SK-N-SH treated with all-trans-retinoic acid at 6 μM for 48 hours (cell line): ENCODE measurements at regions not wholly inside any gene's neighbourhood (a gene's known extent, or its start where the extent isn't known, plus 50 kb on each side); places are given as distances from the start of the nearest gene placed in this dataset.
"Not testable (repeated sequence)": the region's sequence is repeated elsewhere in the genome, so short reads cannot be mapped to it uniquely, and the experiment has no call there.

Experiments
- ATAC-seq: fragments of 200-7000 bp; cut with Tn5 transposase; 3 replicates; pipeline ENCODE4 v1.9.1; 2020; ENCODE audit warnings: mild to moderate bottlenecking, moderate library complexity
- ARNTL ChIP-seq: fragments of 450-650 bp; formaldehyde crosslinking; IDR thresholded peaks from 2 replicates; pipeline ENCODE4 v1.5.0; 2020; ENCODE audit warnings: low read depth, mild to moderate bottlenecking, moderate library complexity, borderline replicate concordance
- BACH2 ChIP-seq: fragments of 250-450 bp; sonication (Bioruptor Pico); IDR thresholded peaks from 2 replicates; pipeline ENCODE4 v1.9.0; 2021; ENCODE audit warnings: mild to moderate bottlenecking, borderline replicate concordance
- CSDC2 ChIP-seq: fragments of 250-450 bp; sonication (Bioruptor Pico); IDR thresholded peaks from 2 replicates; pipeline ENCODE4 v1.5.0; 2020; ENCODE audit warnings: mild to moderate bottlenecking, moderate library complexity
- GLIS3 ChIP-seq: fragments of 250-450 bp; sonication (Bioruptor Pico); IDR thresholded peaks from 2 replicates; pipeline ENCODE4 v1.5.0; 2020; ENCODE audit warnings: mild to moderate bottlenecking, moderate library complexity
- ISL1 ChIP-seq: fragments of 250-450 bp; sonication (Bioruptor Pico); IDR thresholded peaks from 2 replicates; pipeline ENCODE4 v2.1.2; 2022; ENCODE audit warnings: mild to moderate bottlenecking, moderate library complexity
- OSR1 ChIP-seq: fragments of 250-450 bp; sonication (Bioruptor Pico); IDR thresholded peaks from 2 replicates; pipeline ENCODE4 v1.8.0; 2022; ENCODE audit warnings: moderate library complexity, mild to moderate bottlenecking, inconsistent platforms
- PATZ1 ChIP-seq: fragments of 250-450 bp; sonication (Bioruptor Pico); IDR thresholded peaks from 2 replicates; pipeline ENCODE4 v1.8.0; 2020; ENCODE audit warnings: mild to moderate bottlenecking, moderate library complexity, borderline replicate concordance
- POU6F1 ChIP-seq: fragments of 250-450 bp; sonication (Bioruptor Pico); IDR thresholded peaks from 2 replicates; pipeline ENCODE4 v1.8.0; 2021; ENCODE audit warnings: low read depth, mild to moderate bottlenecking, moderate library complexity, borderline replicate concordance
- RARB ChIP-seq: fragments of 250-450 bp; sonication (Bioruptor Pico); IDR thresholded peaks from 2 replicates; pipeline ENCODE4 v1.8.0; 2021; ENCODE audit warnings: mild to moderate bottlenecking, moderate library complexity
- SNAI2 ChIP-seq: fragments of 250-450 bp; sonication (Bioruptor Pico); IDR thresholded peaks from 2 replicates; pipeline ENCODE4 v1.5.0; 2020; ENCODE audit warnings: mild to moderate bottlenecking, moderate library complexity
- TCF4 ChIP-seq: fragments of 250-450 bp; sonication (Bioruptor Pico); IDR thresholded peaks from 2 replicates; pipeline ENCODE4 v1.8.0; 2021; ENCODE audit warnings: mild to moderate bottlenecking, moderate library complexity, borderline replicate concordance
- TSHZ2 ChIP-seq: fragments of 250-450 bp; sonication (Bioruptor Pico); IDR thresholded peaks from 2 replicates; pipeline ENCODE4 v1.5.0; 2020; ENCODE audit warnings: mild to moderate bottlenecking, moderate library complexity
- ZC3H10 ChIP-seq: fragments of 250-450 bp; sonication (Bioruptor Pico); IDR thresholded peaks from 2 replicates; pipeline ENCODE4 v1.5.1; 2021; ENCODE audit warnings: mild to moderate bottlenecking, moderate library complexity
- ZFP3 ChIP-seq: fragments of 250-450 bp; sonication (Bioruptor Pico); IDR thresholded peaks from 2 replicates; pipeline ENCODE4 v1.5.0; 2020; ENCODE audit warnings: mild to moderate bottlenecking, moderate library complexity
- ZFP30 ChIP-seq: fragments of 450-650 bp; formaldehyde crosslinking; IDR thresholded peaks from 2 replicates; pipeline ENCODE4 v1.5.0; 2022; ENCODE audit warnings: mild to moderate bottlenecking, moderate library complexity
- ZNF565 ChIP-seq: fragments of 450-650 bp; formaldehyde crosslinking; conservative IDR thresholded peaks from 2 replicates; pipeline ENCODE4 v1.5.0; 2020; ENCODE audit warnings: low read depth, mild to moderate bottlenecking, moderate library complexity

GRCh38 chr13:38444904-38445303, 95.3 kb downstream of the UFM1 start (continued):
- TF ChIP-seq TSHZ2 (CRISPR knock-in tag) (no peak), ZFP30 (CRISPR knock-in tag) (no peak)

- no peak for ATAC-seq
- TF ChIP-seq TCF4 (CRISPR knock-in tag) (no peak), ZNF565 (CRISPR knock-in tag) (no peak), ARNTL (no peak), TSHZ2 (CRISPR knock-in tag) (no peak)
Observed at GRCh38 chr13:38452656-38453055, 103.0 kb downstream of the UFM1 start.

GRCh38 chr13:38462605-38463004, 113.0 kb downstream of the UFM1 start:
- no peak for ATAC-seq
- TF ChIP-seq SNAI2 (CRISPR knock-in tag) (no peak), ARNTL (no peak), CSDC2 (CRISPR knock-in tag) (no peak), ZC3H10 (CRISPR knock-in tag) (no peak), POU6F1 (CRISPR knock-in tag) (no peak), GLIS3 (CRISPR knock-in tag) (no peak)
- TF ChIP-seq, all 23 proteins: peak for 0

GRCh38 chr13:38463048-38463447, 113.4 kb downstream of the UFM1 start:
- ATAC-seq: no peak
- no peak for TF ChIP-seq RARB

- not testable (repeated sequence) for ATAC-seq
Observed at GRCh38 chr13:38472411-38472810, 122.8 kb downstream of the UFM1 start.

- TF ChIP-seq ZFP3 (no peak), ISL1 (CRISPR knock-in tag) (no peak)
- TF ChIP-seq, all 23 proteins: peak for 0
- no peak for ATAC-seq
Observed at GRCh38 chr13:38473305-38473704, 123.7 kb downstream of the UFM1 start.

- no peak for ATAC-seq
- TF ChIP-seq OSR1 (CRISPR knock-in tag): no peak
- no peak for TF ChIP-seq POU6F1 (CRISPR knock-in tag)
- no peak for TF ChIP-seq PATZ1 (CRISPR knock-in tag)
- no peak for TF ChIP-seq ISL1 (CRISPR knock-in tag)
- TF ChIP-seq BACH2: no peak
- TF ChIP-seq TCF4 (CRISPR knock-in tag): no peak
- TF ChIP-seq CSDC2 (CRISPR knock-in tag): no peak
Observed at GRCh38 chr13:38477676-38478075, 128.0 kb downstream of the UFM1 start.
